GM21723 (cell line): ENCODE measurements at regions not wholly inside any gene's neighbourhood (a gene's known extent, or its start where the extent isn't known, plus 50 kb on each side); places are given as distances from the start of the nearest gene placed in this dataset.

Source experiments
- ATAC-seq: cut with Tn5 transposase; IDR thresholded peaks from one replicate; pipeline ENCODE4 v1.9.1; 2021; ENCODE audit warnings: mild to moderate bottlenecking, moderate library complexity; ENCODE audit not compliant: unreplicated experiment

- ATAC-seq, result no peak
Observed at GRCh38 chr5:174229514-174230370, 184.2 kb downstream of the NSG2 start.

GRCh38 chr5:174231956-174232487 is 186.5 kb downstream of the NSG2 start:
- ATAC-seq, result no peak

GRCh38 chr5:174234388-174234787 is 188.9 kb downstream of the NSG2 start:
- no peak for ATAC-seq

GRCh38 chr5:174235221-174236011 is 189.9 kb downstream of the NSG2 start:
- ATAC-seq, result no peak

GRCh38 chr5:174236070-174236469 is 190.6 kb downstream of the NSG2 start:
- ATAC-seq, result no peak

GRCh38 chr5:174239718-174240117 is 194.2 kb downstream of the NSG2 start:
- no peak for ATAC-seq

GRCh38 chr5:174242573-174242972 is 197.1 kb downstream of the NSG2 start:
- ATAC-seq, result no peak

GRCh38 chr5:174243904-174244303 is 198.4 kb downstream of the NSG2 start:
- ATAC-seq, result no peak

- ATAC-seq, result no peak
Observed at GRCh38 chr5:174245516-174246075, 200.1 kb downstream of the NSG2 start.

GRCh38 chr5:174246743-174247142 is 201.2 kb downstream of the NSG2 start:
- no peak for ATAC-seq

- ATAC-seq, result no peak
Observed at GRCh38 chr5:174247301-174247700, 201.8 kb downstream of the NSG2 start.

- no peak for ATAC-seq
Observed at GRCh38 chr5:174251305-174252000, 205.9 kb downstream of the NSG2 start.

- no peak for ATAC-seq
Observed at GRCh38 chr5:174252121-174252520, 206.6 kb downstream of the NSG2 start.

GRCh38 chr5:174259696-174260420 is 214.4 kb downstream of the NSG2 start:
- ATAC-seq, result no peak

GRCh38 chr5:174271316-174271715 is 225.8 kb downstream of the NSG2 start:
- no peak for ATAC-seq

- ATAC-seq, result peak; percentile 12
Observed at GRCh38 chr5:174272671-174273070, 227.2 kb downstream of the NSG2 start.

GRCh38 chr5:174273325-174273724 is 227.8 kb downstream of the NSG2 start:
- ATAC-seq, result peak; percentile 97

- ATAC-seq, result no peak
Observed at GRCh38 chr5:174275959-174276358, 230.5 kb downstream of the NSG2 start.

- no peak for ATAC-seq
Observed at GRCh38 chr5:174281089-174281760, 235.7 kb downstream of the NSG2 start.

- ATAC-seq, result peak; percentile 48
Observed at GRCh38 chr5:174281855-174282254, 236.3 kb downstream of the NSG2 start.
